Keratinocyte (primary cell): ENCODE measurements at regions not wholly inside any gene's neighbourhood (a gene's known extent, or its start where the extent isn't known, plus 50 kb on each side); places are given as distances from the start of the nearest gene placed in this dataset.

Experiments
- CTCF ChIP-seq, 3 experiments: IDR thresholded peaks in 1 of 3; conservative IDR thresholded peaks in 1 of 3; optimal IDR thresholded peaks in 1 of 3; 2 replicates in 2 of 3; 3 replicates in 1 of 3; pipeline versions ENCODE3 to v1.5.1; 2011; ENCODE audit warnings: low read length in 3 of 3, mild to moderate bottlenecking in 3 of 3, moderate library complexity in 2 of 3, control low read depth in 1 of 3, inconsistent platforms in 1 of 3; ENCODE audit not compliant: insufficient read depth in 2 of 3; ENCODE audit errors: extremely low read depth in 1 of 3
- EZH2 ChIP-seq: IDR thresholded peaks from one replicate; pipeline ENCODE4 v1.6.1; 2012; ENCODE audit warnings: inconsistent platforms, mild to moderate bottlenecking, low read length, moderate library complexity

GRCh38 chr16:77570574-77570973 is 135.7 kb upstream of the ADAMTS18 start:
- TF ChIP-seq CTCF (optimal IDR thresholded peaks at IDR 0.05 in 1 of 3, IDR thresholded peaks at IDR 0.05 in 1 of 3, conservative IDR thresholded peaks at IDR 0.05 in 1 of 3; ENCODE audit: extremely low read depth in 1 of 3, insufficient read depth in 2 of 3, low read length in 3 of 3) = no peak
- no peak for TF ChIP-seq EZH2
